BE2C (cell line): ENCODE measurements at regions not wholly inside any gene's neighbourhood (a gene's known extent, or its start where the extent isn't known, plus 50 kb on each side); places are given as distances from the start of the nearest gene placed in this dataset.

Source experiments
- DNase-seq: peaks from one replicate; pipeline ENCODE4 v3.0.0-alpha.2; 2020
- H3K27me3 ChIP-seq: fragments of 250-450 bp; sonication (Bioruptor Pico); 2 replicates; pipeline ENCODE4 v1.5.1; 2020; ENCODE audit warnings: mild to moderate bottlenecking
- H3K36me3 ChIP-seq: fragments of 250-450 bp; sonication (Bioruptor Pico); 2 replicates; pipeline ENCODE4 v1.5.1; 2020; ENCODE audit warnings: mild to moderate bottlenecking
- H3K4me1 ChIP-seq: fragments of 250-450 bp; sonication (Bioruptor Pico); 2 replicates; pipeline ENCODE4 v1.5.1; 2020
- H3K4me3 ChIP-seq: 2 replicates; pipeline ENCODE4 v1.5.1; 2011; ENCODE audit warnings: low read depth, low read length
- H3K9me3 ChIP-seq: fragments of 250-450 bp; sonication (Bioruptor Pico); 2 replicates; pipeline ENCODE4 v1.5.1; 2020
- TF ChIP-seq, protein P1 (sequence below): IDR thresholded peaks from 2 replicates; pipeline ENCODE4 v1.5.1; 2012; ENCODE audit warnings: mild to moderate bottlenecking, low read depth, low read length

DNA sequence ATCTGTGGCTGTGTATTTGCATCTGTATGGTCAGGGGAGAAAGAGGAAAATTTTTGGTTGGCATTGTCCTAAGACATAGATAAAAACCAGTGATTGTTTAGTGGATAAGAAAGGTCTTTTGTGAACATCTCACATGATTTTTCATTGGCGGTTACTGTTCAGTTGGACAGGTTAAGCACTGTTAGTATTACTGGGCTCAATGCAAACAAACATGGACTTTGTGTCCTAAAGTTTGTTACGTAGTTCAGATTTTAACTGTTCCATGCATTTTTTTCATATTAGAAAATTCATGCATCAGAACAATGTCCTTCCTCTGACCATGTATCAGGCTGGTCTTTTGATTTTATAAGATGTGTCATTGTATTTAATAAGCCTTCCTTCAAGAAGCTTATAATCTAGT lies 368.0 kb downstream of the MEIS1 start:
- TF ChIP-seq, protein P1, sequence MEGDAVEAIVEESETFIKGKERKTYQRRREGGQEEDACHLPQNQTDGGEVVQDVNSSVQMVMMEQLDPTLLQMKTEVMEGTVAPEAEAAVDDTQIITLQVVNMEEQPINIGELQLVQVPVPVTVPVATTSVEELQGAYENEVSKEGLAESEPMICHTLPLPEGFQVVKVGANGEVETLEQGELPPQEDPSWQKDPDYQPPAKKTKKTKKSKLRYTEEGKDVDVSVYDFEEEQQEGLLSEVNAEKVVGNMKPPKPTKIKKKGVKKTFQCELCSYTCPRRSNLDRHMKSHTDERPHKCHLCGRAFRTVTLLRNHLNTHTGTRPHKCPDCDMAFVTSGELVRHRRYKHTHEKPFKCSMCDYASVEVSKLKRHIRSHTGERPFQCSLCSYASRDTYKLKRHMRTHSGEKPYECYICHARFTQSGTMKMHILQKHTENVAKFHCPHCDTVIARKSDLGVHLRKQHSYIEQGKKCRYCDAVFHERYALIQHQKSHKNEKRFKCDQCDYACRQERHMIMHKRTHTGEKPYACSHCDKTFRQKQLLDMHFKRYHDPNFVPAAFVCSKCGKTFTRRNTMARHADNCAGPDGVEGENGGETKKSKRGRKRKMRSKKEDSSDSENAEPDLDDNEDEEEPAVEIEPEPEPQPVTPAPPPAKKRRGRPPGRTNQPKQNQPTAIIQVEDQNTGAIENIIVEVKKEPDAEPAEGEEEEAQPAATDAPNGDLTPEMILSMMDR = no peak
- no peaks in the 10 kb centered on the region for H3K9me3 ChIP-seq
- H3K36me3 ChIP-seq = no peaks in the 10 kb centered on the region
- no peaks in the 10 kb centered on the region for H3K4me1 ChIP-seq
- no peak for DNase-seq
- no peaks in the 10 kb centered on the region for H3K27me3 ChIP-seq
- no peak overlapping the region for H3K4me3 ChIP-seq

DNA sequence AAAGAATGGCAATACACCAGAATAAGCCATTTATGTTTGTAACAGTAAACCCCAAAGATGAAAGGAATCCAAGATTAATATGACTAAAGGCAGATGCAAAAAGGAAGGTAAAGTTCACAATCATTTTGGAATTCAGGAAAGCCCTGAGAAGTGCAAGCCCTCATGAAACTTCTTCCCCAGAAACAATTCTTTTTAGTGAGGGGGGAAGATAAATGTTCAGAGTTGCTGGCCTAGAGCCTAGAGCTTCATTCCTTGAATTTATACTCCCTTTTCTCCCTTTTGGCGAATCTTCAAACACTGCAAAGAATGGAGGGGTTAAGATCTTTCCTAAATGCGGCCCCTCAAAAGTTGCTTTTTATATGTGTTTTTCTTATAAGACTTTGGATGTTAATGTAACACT lies 368.8 kb downstream of the MEIS1 start:
- Histone ChIP-seq H3K9me3 (no peaks in the 10 kb centered on the region), H3K4me3 (no peak overlapping the region), H3K36me3 (no peaks in the 10 kb centered on the region), H3K27me3 (no peaks in the 10 kb centered on the region), H3K4me1 (no peaks in the 10 kb centered on the region)
- no peak for DNase-seq
- TF ChIP-seq, protein P1 = no peak

DNA sequence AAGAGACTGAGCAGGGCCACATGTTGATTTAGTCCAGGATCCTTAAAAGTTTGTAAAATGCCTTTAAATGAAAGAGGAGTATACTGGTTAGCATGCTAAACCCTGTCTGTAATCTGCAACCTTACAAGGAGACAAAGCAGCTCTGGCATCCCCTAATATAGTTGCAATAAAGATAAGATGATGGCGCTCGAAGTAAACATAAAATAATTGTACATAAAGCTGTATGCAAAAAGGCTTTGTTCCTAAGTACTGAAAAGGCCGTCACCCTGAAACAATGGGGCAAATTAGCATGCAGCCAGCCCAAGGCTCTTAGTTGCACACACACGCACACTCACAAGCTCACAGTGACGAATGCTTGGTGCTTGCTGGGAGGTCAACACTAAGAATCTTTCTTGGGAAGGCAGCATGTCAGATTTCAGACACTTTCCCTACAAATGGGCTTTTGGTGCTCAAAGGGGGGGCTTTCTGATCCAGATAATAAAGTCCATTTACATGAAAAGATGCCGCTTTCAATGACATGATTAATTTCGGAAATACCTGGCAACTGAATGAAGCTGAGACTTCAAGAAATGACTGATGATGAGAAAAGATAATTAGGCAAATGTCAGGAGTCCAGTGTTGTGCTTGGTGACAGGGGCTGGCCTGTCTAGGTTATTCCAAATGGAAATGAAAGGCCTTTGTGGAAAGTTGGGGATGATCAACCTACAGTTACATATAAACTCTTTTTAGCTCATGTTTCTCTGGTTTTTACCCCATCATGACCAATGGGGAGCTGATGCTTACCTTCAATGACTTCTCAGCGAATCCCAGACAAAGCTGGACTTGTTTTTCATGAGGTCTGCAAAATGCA lies 370.3 kb downstream of the MEIS1 start:
- TF ChIP-seq, protein P1 = no peak
- H3K9me3 ChIP-seq = no peaks in the 10 kb centered on the region
- no peak overlapping the region for H3K4me3 ChIP-seq
- DNase-seq = no peak
- H3K27me3 ChIP-seq = no peaks in the 10 kb centered on the region
- no peaks in the 10 kb centered on the region for H3K36me3 ChIP-seq
- H3K4me1 ChIP-seq = no peaks in the 10 kb centered on the region

DNA sequence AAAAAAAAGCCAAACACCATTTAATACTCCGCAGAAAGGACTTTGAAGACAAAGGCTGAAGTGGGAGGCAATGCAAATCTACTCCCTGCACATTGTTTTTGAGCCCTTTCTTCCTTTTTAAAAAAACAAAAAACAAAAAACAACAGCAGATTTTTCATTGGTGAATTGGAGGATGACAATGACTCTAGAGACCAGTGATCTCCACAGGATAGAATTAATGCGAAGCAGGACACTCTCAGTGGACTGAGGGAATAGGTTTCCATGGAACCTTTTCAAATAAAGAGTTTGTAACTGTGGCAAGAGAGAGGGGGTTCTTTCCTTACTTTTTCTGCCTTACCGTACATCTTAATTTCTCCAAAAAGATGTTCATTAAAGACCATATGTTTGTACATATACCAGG lies 371.0 kb downstream of the MEIS1 start:
- no peaks in the 10 kb centered on the region for H3K27me3 ChIP-seq
- H3K36me3 ChIP-seq = no peaks in the 10 kb centered on the region
- no peaks in the 10 kb centered on the region for H3K4me1 ChIP-seq
- H3K4me3 ChIP-seq = no peak overlapping the region
- DNase-seq = no peak
- TF ChIP-seq, protein P1 = no peak
- no peaks in the 10 kb centered on the region for H3K9me3 ChIP-seq

DNA sequence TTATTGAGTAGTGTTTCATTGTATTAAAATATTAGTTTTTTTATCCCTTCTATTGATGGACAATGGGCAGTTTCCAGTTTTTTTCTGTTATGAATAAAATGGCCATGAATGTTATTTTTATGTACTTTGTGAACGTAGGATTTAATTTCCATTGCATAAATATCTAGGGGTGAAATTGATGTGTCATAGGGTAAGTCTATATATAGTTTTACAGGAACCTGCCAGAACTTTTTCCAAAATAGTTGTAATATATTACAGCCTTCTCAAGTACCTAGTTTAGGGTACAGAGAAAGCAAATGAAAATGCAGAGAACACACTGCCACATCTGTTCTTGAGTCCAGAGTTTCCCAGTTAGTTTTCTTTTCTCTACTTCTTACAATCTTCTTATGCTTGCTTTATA lies 378.6 kb downstream of the MEIS1 start:
- DNase-seq = no peak
- no peaks in the 10 kb centered on the region for H3K4me1 ChIP-seq
- TF ChIP-seq, protein P1 = no peak
- H3K27me3 ChIP-seq = no peaks in the 10 kb centered on the region
- no peak overlapping the region for H3K4me3 ChIP-seq
- no peaks in the 10 kb centered on the region for H3K9me3 ChIP-seq
- no peaks in the 10 kb centered on the region for H3K36me3 ChIP-seq

DNA sequence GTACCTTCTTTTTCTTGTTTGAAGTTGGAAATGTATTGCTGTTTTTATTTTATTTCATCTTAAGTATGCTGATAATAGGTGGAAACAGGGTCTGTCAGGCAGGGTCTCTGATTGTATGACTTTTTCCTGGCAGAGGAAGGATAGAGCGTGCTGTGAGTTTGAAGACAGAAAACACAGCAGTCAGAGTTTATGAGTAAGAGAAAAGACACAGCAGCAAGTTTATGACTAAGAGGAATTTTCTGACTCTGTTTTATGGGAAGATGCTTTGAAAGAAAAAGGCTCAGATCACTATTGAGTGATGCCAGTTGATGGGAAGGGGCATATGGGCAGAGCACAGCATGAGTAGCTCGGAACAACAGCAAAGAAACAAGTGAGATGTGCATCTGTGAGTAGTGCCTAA lies 379.1 kb downstream of the MEIS1 start:
- DNase-seq = no peak
- no peaks in the 10 kb centered on the region for H3K27me3 ChIP-seq

More for the DNA sequence above, 379.1 kb downstream of the MEIS1 start:
- Histone ChIP-seq H3K4me1 (no peaks in the 10 kb centered on the region), H3K9me3 (no peaks in the 10 kb centered on the region), H3K36me3 (no peaks in the 10 kb centered on the region), H3K4me3 (no peak overlapping the region)
- TF ChIP-seq, protein P1 = no peak
